ENCODE measurements at regions not wholly inside any gene's neighbourhood (a gene's known extent, or its start where the extent isn't known, plus 50 kb on each side); places are given as distances from the start of the nearest gene placed in this dataset.

DNA sequence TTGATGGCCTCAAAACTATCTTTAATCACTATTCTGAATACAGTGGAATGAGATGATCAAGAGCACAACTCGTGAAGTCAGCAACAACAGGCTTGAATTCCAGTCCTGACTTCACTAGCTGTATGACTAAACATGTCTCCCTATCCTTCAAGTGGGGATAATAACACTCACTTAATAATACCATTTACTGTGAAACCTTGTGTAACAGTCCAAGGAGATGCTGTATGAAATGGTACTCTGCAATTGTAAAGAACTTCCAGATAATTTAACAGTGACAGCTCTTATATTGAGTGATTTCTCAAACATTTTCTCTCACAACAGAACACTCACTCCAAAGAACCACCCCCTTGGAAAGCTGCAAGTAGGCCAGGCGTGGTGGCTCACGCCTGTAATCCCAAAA lies 823.1 kb downstream of the DIAPH3 start:
- TF ChIP-seq, protein P1, sequence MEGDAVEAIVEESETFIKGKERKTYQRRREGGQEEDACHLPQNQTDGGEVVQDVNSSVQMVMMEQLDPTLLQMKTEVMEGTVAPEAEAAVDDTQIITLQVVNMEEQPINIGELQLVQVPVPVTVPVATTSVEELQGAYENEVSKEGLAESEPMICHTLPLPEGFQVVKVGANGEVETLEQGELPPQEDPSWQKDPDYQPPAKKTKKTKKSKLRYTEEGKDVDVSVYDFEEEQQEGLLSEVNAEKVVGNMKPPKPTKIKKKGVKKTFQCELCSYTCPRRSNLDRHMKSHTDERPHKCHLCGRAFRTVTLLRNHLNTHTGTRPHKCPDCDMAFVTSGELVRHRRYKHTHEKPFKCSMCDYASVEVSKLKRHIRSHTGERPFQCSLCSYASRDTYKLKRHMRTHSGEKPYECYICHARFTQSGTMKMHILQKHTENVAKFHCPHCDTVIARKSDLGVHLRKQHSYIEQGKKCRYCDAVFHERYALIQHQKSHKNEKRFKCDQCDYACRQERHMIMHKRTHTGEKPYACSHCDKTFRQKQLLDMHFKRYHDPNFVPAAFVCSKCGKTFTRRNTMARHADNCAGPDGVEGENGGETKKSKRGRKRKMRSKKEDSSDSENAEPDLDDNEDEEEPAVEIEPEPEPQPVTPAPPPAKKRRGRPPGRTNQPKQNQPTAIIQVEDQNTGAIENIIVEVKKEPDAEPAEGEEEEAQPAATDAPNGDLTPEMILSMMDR (IDR thresholded peaks at IDR 0.05; ENCODE audit: low read depth, low read length, poor library complexity, severe bottlenecking): no peak
- TF ChIP-seq EZH2phosphoT487 (IDR thresholded peaks at IDR 0.05; ENCODE audit: borderline replicate concordance, low read length): no peak

Measured in DOHH2 (cell line).